Neural cell (in vitro differentiated cells): ENCODE measurements at regions not wholly inside any gene's neighbourhood (a gene's known extent, or its start where the extent isn't known, plus 50 kb on each side); places are given as distances from the start of the nearest gene placed in this dataset.

Source experiments
- H2AFZ ChIP-seq: fragments of 200-600, 300-800 bp; sonication (generic), shearing (Covaris generic); 2 replicates; pipeline ENCODE4 v1.6.0; 2014; ENCODE audit warnings: low read depth, mild to moderate bottlenecking, antibody characterized with exemption, low read length, moderate library complexity
- H3F3A ChIP-seq: fragments of 200-600 bp; shearing (Covaris generic); 2 replicates; pipeline ENCODE4 v1.6.1; 2016; ENCODE audit warnings: mild to moderate bottlenecking, moderate library complexity, mixed read lengths, antibody characterized with exemption, low read length; ENCODE audit not compliant: insufficient read depth, poor library complexity, severe bottlenecking
- H3K27ac ChIP-seq: fragments of 200-600, 300-800 bp; sonication (generic), shearing (Covaris generic); 2 replicates; pipeline ENCODE4 v1.5.1; 2014; ENCODE audit warnings: mild to moderate bottlenecking, low read length, moderate library complexity
- H3K27me3 ChIP-seq: fragments of 300-800, 200-600 bp; sonication (generic), shearing (Covaris generic); 2 replicates; pipeline ENCODE4 v1.6.0; 2014; ENCODE audit warnings: mild to moderate bottlenecking, low read depth, low read length, moderate library complexity; ENCODE audit not compliant: insufficient read depth
- H3K36me3 ChIP-seq: fragments of 300-800, 200-600 bp; sonication (generic), shearing (Covaris generic); 2 replicates; pipeline ENCODE4 v1.5.1; 2014; ENCODE audit warnings: mild to moderate bottlenecking, antibody characterized with exemption, low read length, moderate library complexity; ENCODE audit not compliant: insufficient read depth
- H3K4me2 ChIP-seq: fragments of 300-800, 200-600 bp; sonication (generic), shearing (Covaris generic); 2 replicates; pipeline ENCODE4 v1.6.0; 2014; ENCODE audit warnings: mild to moderate bottlenecking, low read length
- H3K4me3 ChIP-seq: fragments of 300-800, 200-600 bp; sonication (generic), shearing (Covaris generic); 2 replicates; pipeline ENCODE4 v1.5.1; 2014; ENCODE audit warnings: mild to moderate bottlenecking, low read length, moderate library complexity
- H3K79me2 ChIP-seq: fragments of 200-600 bp; shearing (Covaris generic); replicated peaks from 2 replicates; pipeline ENCODE4 v1.6.0; 2014; ENCODE audit warnings: mild to moderate bottlenecking, low read length, moderate library complexity; ENCODE audit not compliant: insufficient read depth
- H3K9ac ChIP-seq: fragments of 300-800, 200-600 bp; sonication (generic), shearing (Covaris generic); 2 replicates; pipeline ENCODE4 v1.6.1; 2016; ENCODE audit warnings: mild to moderate bottlenecking, low read length, mixed read lengths
- H3K9me2 ChIP-seq: fragments of 200-600 bp; shearing (Covaris generic); 2 replicates; pipeline ENCODE4 v1.6.1; 2016; ENCODE audit warnings: mild to moderate bottlenecking, low read length, mixed read lengths; ENCODE audit not compliant: insufficient read depth
- H3K9me3 ChIP-seq: fragments of 200-600, 300-800 bp; sonication (generic), shearing (Covaris generic); 2 replicates; pipeline ENCODE4 v1.6.1; 2016; ENCODE audit warnings: mild to moderate bottlenecking, mixed run types, low read length, moderate library complexity, mixed read lengths
- H4K20me1 ChIP-seq: fragments of 200-600 bp; shearing (Covaris generic); 2 replicates; pipeline ENCODE4 v1.6.1; 2016; ENCODE audit warnings: mild to moderate bottlenecking, mixed run types; ENCODE audit not compliant: insufficient read depth
- EP300 ChIP-seq: fragments of 450-650 bp; conservative IDR thresholded peaks from 2 replicates; pipeline ENCODE4 v1.6.1; 2014; ENCODE audit warnings: antibody characterized with exemption, mild to moderate bottlenecking, moderate library complexity; ENCODE audit not compliant: poor library complexity, severe bottlenecking
- EZH2 ChIP-seq: fragments of 200-600, 300-800 bp; shearing (Covaris generic), sonication (generic); IDR thresholded peaks from 2 replicates; pipeline ENCODE4 v1.6.1; 2014; ENCODE audit warnings: antibody characterized with exemption, low read length, borderline replicate concordance, mild to moderate bottlenecking; ENCODE audit not compliant: insufficient read depth, poor library complexity, severe bottlenecking
- MXI1 ChIP-seq: fragments of 450-650 bp; conservative IDR thresholded peaks from 2 replicates; pipeline ENCODE4 v1.6.1; 2014; ENCODE audit warnings: antibody characterized with exemption, mild to moderate bottlenecking; ENCODE audit not compliant: poor library complexity, severe bottlenecking
- POLR2AphosphoS5 ChIP-seq: IDR thresholded peaks from 2 replicates; pipeline ENCODE4 v1.6.1; 2012
- RAD21 ChIP-seq: fragments of 450-650 bp; conservative IDR thresholded peaks from 2 replicates; pipeline ENCODE4 v1.6.1; 2014; ENCODE audit warnings: antibody characterized with exemption, mild to moderate bottlenecking, moderate library complexity
- REST ChIP-seq: IDR thresholded peaks from 2 replicates; pipeline ENCODE4 v1.6.1; 2012; ENCODE audit warnings: borderline replicate concordance
- SMC3 ChIP-seq: fragments of 450-650 bp; conservative IDR thresholded peaks from 2 replicates; pipeline ENCODE4 v1.6.1; 2014; ENCODE audit warnings: antibody characterized with exemption, mild to moderate bottlenecking, moderate library complexity; ENCODE audit not compliant: poor library complexity
- TAF1 ChIP-seq: IDR thresholded peaks from 2 replicates; pipeline ENCODE4 v1.6.1; 2012; ENCODE audit warnings: low read depth
- TF ChIP-seq, protein P1 (sequence below): fragments of 450-650 bp; IDR thresholded peaks from 2 replicates; pipeline ENCODE4 v1.5.1; 2014; ENCODE audit warnings: antibody characterized with exemption, mild to moderate bottlenecking, moderate library complexity; ENCODE audit not compliant: poor library complexity, severe bottlenecking

DNA sequence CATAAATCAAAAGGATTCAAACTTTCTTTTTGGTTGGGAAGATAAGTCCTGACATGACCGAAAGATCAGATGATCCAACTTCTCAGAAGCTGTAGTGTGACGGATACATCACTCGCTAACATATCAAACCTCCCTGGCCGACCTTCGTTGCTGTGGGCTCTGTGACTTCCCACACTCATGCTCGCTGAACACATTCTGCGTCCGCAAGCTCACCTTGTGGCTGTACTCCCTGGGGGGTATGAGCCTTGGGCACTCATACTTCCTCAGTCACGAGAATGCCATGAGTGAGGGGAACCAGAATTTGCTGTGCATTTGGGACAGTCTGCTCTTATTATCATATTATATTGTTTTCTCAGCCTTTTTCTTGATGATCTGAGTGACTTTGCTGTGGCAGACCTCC is 105.4 kb downstream of the RWDD3 start:
- Histone ChIP-seq H3K4me3 (no peak overlapping the region), H3K9me3 (peaks cover under 1% of the 10 kb centered on the region), H2AFZ (no peak overlapping the region), H3K27me3 (no peaks in the 10 kb centered on the region), H4K20me1 (no peaks in the 10 kb centered on the region), H3K9ac (no peak overlapping the region), H3F3A (no peaks in the 10 kb centered on the region), H3K9me2 (no peaks in the 10 kb centered on the region), H3K36me3 (no peaks in the 10 kb centered on the region), H3K79me2 (no peaks in the 10 kb centered on the region), H3K27ac (no peak overlapping the region), H3K4me2 (no peak overlapping the region)
- TF ChIP-seq RAD21 (no peak), POLR2AphosphoS5 (no peak), SMC3 (no peak), EP300 (no peak), REST (no peak), EZH2 (no peak), TAF1 (no peak), MXI1 (no peak)
- TF ChIP-seq, protein P1, sequence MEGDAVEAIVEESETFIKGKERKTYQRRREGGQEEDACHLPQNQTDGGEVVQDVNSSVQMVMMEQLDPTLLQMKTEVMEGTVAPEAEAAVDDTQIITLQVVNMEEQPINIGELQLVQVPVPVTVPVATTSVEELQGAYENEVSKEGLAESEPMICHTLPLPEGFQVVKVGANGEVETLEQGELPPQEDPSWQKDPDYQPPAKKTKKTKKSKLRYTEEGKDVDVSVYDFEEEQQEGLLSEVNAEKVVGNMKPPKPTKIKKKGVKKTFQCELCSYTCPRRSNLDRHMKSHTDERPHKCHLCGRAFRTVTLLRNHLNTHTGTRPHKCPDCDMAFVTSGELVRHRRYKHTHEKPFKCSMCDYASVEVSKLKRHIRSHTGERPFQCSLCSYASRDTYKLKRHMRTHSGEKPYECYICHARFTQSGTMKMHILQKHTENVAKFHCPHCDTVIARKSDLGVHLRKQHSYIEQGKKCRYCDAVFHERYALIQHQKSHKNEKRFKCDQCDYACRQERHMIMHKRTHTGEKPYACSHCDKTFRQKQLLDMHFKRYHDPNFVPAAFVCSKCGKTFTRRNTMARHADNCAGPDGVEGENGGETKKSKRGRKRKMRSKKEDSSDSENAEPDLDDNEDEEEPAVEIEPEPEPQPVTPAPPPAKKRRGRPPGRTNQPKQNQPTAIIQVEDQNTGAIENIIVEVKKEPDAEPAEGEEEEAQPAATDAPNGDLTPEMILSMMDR: no peak

- Histone ChIP-seq H2AFZ (no peak overlapping the region), H3K9me2 (no peaks in the 10 kb centered on the region)
Measured at GRCh38 chr1:95340061-95340460, 106.1 kb downstream of the RWDD3 start.

DNA sequence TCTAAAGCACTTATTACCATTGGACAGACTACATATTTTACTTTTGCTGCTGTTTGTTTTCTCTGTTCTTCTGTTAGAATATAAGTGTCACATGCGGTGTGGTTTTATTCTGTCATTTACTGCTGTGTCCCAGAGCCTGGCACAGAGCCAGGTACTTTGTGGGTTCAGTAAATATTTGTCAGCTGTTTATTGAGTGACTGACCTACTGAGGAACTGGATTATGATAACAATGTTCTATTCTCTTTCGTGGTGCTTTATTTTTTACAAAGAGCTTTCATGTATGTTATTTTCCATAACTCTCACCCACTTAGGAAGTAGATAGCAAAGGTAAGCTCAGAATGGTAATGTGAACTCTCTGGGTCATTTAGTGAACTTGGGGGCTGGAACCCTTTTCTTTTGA is 118.8 kb downstream of the RWDD3 start:
- H2AFZ ChIP-seq: no peak overlapping the region
- TF ChIP-seq MXI1 (no peak), EZH2 (no peak), EP300 (no peak), SMC3 (no peak), TAF1 (no peak), POLR2AphosphoS5 (no peak), RAD21 (no peak), REST (no peak)
- TF ChIP-seq, protein P1: no peak
- no peak overlapping the region for H3K4me2 ChIP-seq
- no peaks in the 10 kb centered on the region for H3K27me3 ChIP-seq
- no peak overlapping the region for H3K4me3 ChIP-seq
- no peaks in the 10 kb centered on the region for H3K9me2 ChIP-seq
- no peaks in the 10 kb centered on the region for H3F3A ChIP-seq
- H3K79me2 ChIP-seq: no peaks in the 10 kb centered on the region
- H3K9me3 ChIP-seq: no peaks in the 10 kb centered on the region
- H3K27ac ChIP-seq: no peak overlapping the region
- no peaks in the 10 kb centered on the region for H3K36me3 ChIP-seq
- H4K20me1 ChIP-seq: no peaks in the 10 kb centered on the region
- H3K9ac ChIP-seq: no peak overlapping the region

More at GRCh38 chr1:95340061-95340460, 106.1 kb downstream of the RWDD3 start:
- no peak for TF ChIP-seq SMC3
- Histone ChIP-seq H3K9ac (no peak overlapping the region), H3K9me3 (peaks cover 5% of the 10 kb centered on the region), H4K20me1 (no peaks in the 10 kb centered on the region), H3K4me3 (no peak overlapping the region), H3K36me3 (no peaks in the 10 kb centered on the region), H3K27me3 (no peaks in the 10 kb centered on the region), H3K4me2 (no peak overlapping the region), H3K79me2 (no peaks in the 10 kb centered on the region), H3K27ac (no peak overlapping the region), H3F3A (no peaks in the 10 kb centered on the region)
